ENCODE measurements at regions not wholly inside any gene's neighbourhood (a gene's known extent, or its start where the extent isn't known, plus 50 kb on each side); places are given as distances from the start of the nearest gene placed in this dataset.

DNA sequence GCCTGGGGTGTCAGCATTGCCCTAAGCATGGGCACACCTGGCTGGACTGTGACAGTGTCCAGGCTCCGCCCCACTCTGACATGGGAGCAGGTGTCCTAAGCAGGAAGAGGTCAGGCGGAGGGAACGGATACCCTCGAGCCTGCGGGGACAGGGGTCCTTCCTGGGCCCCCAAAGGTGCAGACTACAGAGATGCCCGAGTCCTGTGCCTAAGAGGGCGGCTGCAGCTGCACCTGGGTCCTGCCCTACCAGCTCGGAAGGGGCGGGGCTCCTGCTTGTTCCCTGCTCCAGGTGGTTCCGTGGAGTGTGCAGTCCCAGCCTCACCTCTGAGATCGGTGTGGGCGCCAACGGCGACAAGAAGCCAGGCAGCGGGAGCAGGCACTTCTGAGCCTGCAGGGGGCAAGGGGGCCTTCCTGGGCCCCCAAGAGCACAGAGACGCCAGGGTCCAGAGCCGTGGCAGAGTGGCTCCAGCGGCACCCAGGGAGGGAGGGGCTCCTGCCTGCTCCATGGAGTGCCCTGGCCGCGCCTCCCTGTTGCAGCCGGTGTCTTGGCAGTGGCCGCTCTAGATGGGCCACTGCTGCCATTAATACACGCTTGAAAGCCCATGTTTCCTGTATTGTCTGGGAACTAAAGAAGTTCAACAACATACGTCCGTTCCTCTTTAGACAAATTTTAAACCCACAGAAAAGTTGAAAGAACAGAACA is 64.5 kb upstream of the CACNA2D1 start:
- 39% methylated on average over 25 of the region's 25 CpGs for WGBS
- no peak overlapping the region for H3K27ac ChIP-seq (ENCODE audit: low read depth in 1 of 2, low read length in 2 of 2)
- H3K27me3 ChIP-seq (ENCODE audit: control insufficient read depth in 4 of 4, insufficient read depth in 4 of 4, low read length in 3 of 4) = peaks cover 0 to 3% (median under 1%) of the 10 kb centered on the region in 4 donors
- TF ChIP-seq CTCF (IDR thresholded peaks at IDR 0.05; ENCODE audit: low read depth, low read length, missing input control) (no peak), TAF1 (conservative IDR thresholded peaks at IDR 0.05) (no peak), HNF4G (IDR thresholded peaks at IDR 0.05) (no peak), FOXA2 (IDR thresholded peaks at IDR 0.05) (no peak), RAD21 (IDR thresholded peaks at IDR 0.05) (no peak), MAX (IDR thresholded peaks at IDR 0.05) (no peak), FOXA1 (IDR thresholded peaks at IDR 0.05) (no peak), YY1 (IDR thresholded peaks at IDR 0.05) (no peak), GABPA (IDR thresholded peaks at IDR 0.05 in 1 of 2, conservative IDR thresholded peaks at IDR 0.05 in 1 of 2) (no peak), EGR1 (IDR thresholded peaks at IDR 0.05; ENCODE audit: low read depth in 2 of 2) (no peak), SP1 (IDR thresholded peaks at IDR 0.05) (no peak), NR2F2 (IDR thresholded peaks at IDR 0.05) (no peak), JUND (IDR thresholded peaks at IDR 0.05) (no peak), RXRA (IDR thresholded peaks at IDR 0.05) (no peak), HNF4A (conservative IDR thresholded peaks at IDR 0.05) (no peak)
- TF ChIP-seq, protein P1, sequence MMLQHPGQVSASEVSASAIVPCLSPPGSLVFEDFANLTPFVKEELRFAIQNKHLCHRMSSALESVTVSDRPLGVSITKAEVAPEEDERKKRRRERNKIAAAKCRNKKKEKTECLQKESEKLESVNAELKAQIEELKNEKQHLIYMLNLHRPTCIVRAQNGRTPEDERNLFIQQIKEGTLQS (IDR thresholded peaks at IDR 0.05) = no peak
- TF ChIP-seq, protein P2, sequence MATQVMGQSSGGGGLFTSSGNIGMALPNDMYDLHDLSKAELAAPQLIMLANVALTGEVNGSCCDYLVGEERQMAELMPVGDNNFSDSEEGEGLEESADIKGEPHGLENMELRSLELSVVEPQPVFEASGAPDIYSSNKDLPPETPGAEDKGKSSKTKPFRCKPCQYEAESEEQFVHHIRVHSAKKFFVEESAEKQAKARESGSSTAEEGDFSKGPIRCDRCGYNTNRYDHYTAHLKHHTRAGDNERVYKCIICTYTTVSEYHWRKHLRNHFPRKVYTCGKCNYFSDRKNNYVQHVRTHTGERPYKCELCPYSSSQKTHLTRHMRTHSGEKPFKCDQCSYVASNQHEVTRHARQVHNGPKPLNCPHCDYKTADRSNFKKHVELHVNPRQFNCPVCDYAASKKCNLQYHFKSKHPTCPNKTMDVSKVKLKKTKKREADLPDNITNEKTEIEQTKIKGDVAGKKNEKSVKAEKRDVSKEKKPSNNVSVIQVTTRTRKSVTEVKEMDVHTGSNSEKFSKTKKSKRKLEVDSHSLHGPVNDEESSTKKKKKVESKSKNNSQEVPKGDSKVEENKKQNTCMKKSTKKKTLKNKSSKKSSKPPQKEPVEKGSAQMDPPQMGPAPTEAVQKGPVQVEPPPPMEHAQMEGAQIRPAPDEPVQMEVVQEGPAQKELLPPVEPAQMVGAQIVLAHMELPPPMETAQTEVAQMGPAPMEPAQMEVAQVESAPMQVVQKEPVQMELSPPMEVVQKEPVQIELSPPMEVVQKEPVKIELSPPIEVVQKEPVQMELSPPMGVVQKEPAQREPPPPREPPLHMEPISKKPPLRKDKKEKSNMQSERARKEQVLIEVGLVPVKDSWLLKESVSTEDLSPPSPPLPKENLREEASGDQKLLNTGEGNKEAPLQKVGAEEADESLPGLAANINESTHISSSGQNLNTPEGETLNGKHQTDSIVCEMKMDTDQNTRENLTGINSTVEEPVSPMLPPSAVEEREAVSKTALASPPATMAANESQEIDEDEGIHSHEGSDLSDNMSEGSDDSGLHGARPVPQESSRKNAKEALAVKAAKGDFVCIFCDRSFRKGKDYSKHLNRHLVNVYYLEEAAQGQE (IDR thresholded peaks at IDR 0.05) = no peak
- TF ChIP-seq, protein P3, sequence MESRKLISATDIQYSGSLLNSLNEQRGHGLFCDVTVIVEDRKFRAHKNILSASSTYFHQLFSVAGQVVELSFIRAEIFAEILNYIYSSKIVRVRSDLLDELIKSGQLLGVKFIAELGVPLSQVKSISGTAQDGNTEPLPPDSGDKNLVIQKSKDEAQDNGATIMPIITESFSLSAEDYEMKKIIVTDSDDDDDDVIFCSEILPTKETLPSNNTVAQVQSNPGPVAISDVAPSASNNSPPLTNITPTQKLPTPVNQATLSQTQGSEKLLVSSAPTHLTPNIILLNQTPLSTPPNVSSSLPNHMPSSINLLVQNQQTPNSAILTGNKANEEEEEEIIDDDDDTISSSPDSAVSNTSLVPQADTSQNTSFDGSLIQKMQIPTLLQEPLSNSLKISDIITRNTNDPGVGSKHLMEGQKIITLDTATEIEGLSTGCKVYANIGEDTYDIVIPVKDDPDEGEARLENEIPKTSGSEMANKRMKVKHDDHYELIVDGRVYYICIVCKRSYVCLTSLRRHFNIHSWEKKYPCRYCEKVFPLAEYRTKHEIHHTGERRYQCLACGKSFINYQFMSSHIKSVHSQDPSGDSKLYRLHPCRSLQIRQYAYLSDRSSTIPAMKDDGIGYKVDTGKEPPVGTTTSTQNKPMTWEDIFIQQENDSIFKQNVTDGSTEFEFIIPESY (IDR thresholded peaks at IDR 0.05) = no peak
- DNase-seq (ENCODE audit: low spot score) = no peak
- no peaks in the 10 kb centered on the region for H3K9me3 ChIP-seq (ENCODE audit: control insufficient read depth in 4 of 4, low read length in 3 of 4)
- H3K9ac ChIP-seq (ENCODE audit: low read depth in 1 of 2, low read length in 2 of 2) = no peak overlapping the region
- no peaks in the 10 kb centered on the region for H3K36me3 ChIP-seq (ENCODE audit: control insufficient read depth in 4 of 4, insufficient read depth in 3 of 4, low read depth in 1 of 4, low read length in 3 of 4)
- H3K4me1 ChIP-seq (ENCODE audit: control insufficient read depth in 4 of 4, insufficient read depth in 4 of 4, low read length in 3 of 4) = no peaks in the 10 kb centered on the region
- H3K4me3 ChIP-seq (ENCODE audit: low read depth in 1 of 3, low read length in 3 of 3) = no peak overlapping the region
